Esophagus mucosa (tissue), 1 donor: ENCODE measurements at regions not wholly inside any gene's neighbourhood (a gene's known extent, or its start where the extent isn't known, plus 50 kb on each side); places are given as distances from the start of the nearest gene placed in this dataset.
A peak's percentile ranks its signal among the peaks of the same experiment; 100 is the strongest.
"Not testable (repeated sequence)": the region's sequence is repeated elsewhere in the genome, so short reads cannot be mapped to it uniquely, and the experiment has no call there.

Source experiments
- ATAC-seq: fragments of 200-7000 bp; cut with Tn5 transposase; one replicate; pipeline ENCODE4 v1.9.1; 2020
- donor health status: DM: yes; HTN: yes; CAD: no.

- ATAC-seq: no peak
Measured at GRCh38 chr22:48418831-48419230, 1408.8 kb downstream of the BRD1 start.

- ATAC-seq: peak; percentile 11
Measured at GRCh38 chr22:48417225-48418070, 1410.2 kb downstream of the BRD1 start.

GRCh38 chr22:48416396-48417224 is 1411.1 kb downstream of the BRD1 start:
- ATAC-seq: no peak

- ATAC-seq: no peak
Measured at GRCh38 chr22:48415520-48415919, 1412.2 kb downstream of the BRD1 start.

- ATAC-seq: no peak
Measured at GRCh38 chr22:48414651-48415050, 1413.0 kb downstream of the BRD1 start.

- not testable (repeated sequence) for ATAC-seq
Measured at GRCh38 chr22:48412931-48413330, 1414.7 kb downstream of the BRD1 start.

- ATAC-seq: no peak
Measured at GRCh38 chr22:48410536-48410935, 1417.1 kb downstream of the BRD1 start.

- no peak for ATAC-seq
Measured at GRCh38 chr22:48407256-48407955, 1420.3 kb downstream of the BRD1 start.

GRCh38 chr22:48406161-48406560 is 1421.5 kb downstream of the BRD1 start:
- no peak for ATAC-seq

- no peak for ATAC-seq
Measured at GRCh38 chr22:48405741-48406140, 1421.9 kb downstream of the BRD1 start.

GRCh38 chr22:48404801-48405447 is 1422.7 kb downstream of the BRD1 start:
- no peak for ATAC-seq

GRCh38 chr22:48403521-48404403 is 1423.9 kb downstream of the BRD1 start:
- ATAC-seq: no peak

- no peak for ATAC-seq
Measured at GRCh38 chr22:48402591-48403031, 1425.1 kb downstream of the BRD1 start.

GRCh38 chr22:48401523-48401922 is 1426.2 kb downstream of the BRD1 start:
- not testable (repeated sequence) for ATAC-seq

- ATAC-seq: no peak
Measured at GRCh38 chr22:48398181-48398905, 1429.3 kb downstream of the BRD1 start.

GRCh38 chr22:48397531-48398180 is 1430.0 kb downstream of the BRD1 start:
- no peak for ATAC-seq

- ATAC-seq: no peak
Measured at GRCh38 chr22:48396785-48397530, 1430.7 kb downstream of the BRD1 start.

- no peak for ATAC-seq
Measured at GRCh38 chr22:48396091-48396784, 1431.4 kb downstream of the BRD1 start.

- ATAC-seq: no peak
Measured at GRCh38 chr22:48395201-48395600, 1432.5 kb downstream of the BRD1 start.
